Spleen (tissue), 7 donors: ENCODE measurements at regions not wholly inside any gene's neighbourhood (a gene's known extent, or its start where the extent isn't known, plus 50 kb on each side); places are given as distances from the start of the nearest gene placed in this dataset.

Source experiments
- POLR2A ChIP-seq, 3 donors: fragments of 450-650 bp; IDR thresholded peaks; one replicate each; pipeline ENCODE4 v1.5.1; 2017; ENCODE audit warnings: antibody characterized with exemption in 3 of 3, mild to moderate bottlenecking in 1 of 3
- POLR2AphosphoS5 ChIP-seq, 3 donors: sonication (generic); formaldehyde crosslinking; IDR thresholded peaks; one replicate each; pipeline ENCODE4 v1.5.1; 2017; ENCODE audit warnings: antibody characterized with exemption in 3 of 3
- TF ChIP-seq, protein P1 (sequence below), 11 experiments: fragments of 200-600 bp in 7 of 11; fragments of 450-650 bp in 4 of 11; sonication (generic) in 4 of 11; IDR thresholded peaks in 8 of 11; conservative IDR thresholded peaks in 3 of 11; 1 replicate in 7 of 11; 2 replicates in 4 of 11; pipeline versions ENCODE4 v1.4.0 to v1.8.0; 2016 to 2021; ENCODE audit warnings: antibody characterized with exemption in 11 of 11, inconsistent platforms in 4 of 11, mild to moderate bottlenecking in 1 of 11
- donor health status: DM: no; HTN: no; CAD: no; lungs with moderate emphysema.
- donor health status: DM: no; HTN: no; CAD: no.
- donor health status: DM: no; HTN: no; CAD: no.

DNA sequence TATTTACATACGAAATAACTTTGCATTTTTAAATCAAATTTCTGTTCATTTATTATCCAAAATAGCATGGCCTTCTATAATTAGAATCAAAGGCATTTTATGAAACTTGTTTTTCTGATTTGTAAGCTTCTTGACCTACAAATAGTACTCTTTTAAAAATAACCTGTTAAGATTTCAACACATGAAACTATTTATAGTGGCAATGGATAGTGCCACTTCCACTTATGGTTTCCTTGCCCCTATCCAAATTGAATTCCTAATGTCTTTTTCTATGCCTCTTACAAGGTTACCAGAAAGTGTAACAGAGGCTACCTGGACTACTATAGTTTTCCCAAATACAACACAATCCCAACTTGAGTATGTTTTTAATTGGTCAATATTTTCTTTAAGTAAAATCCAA, 263.5 kb downstream of the SEMA3D start:
- TF ChIP-seq, protein P1, sequence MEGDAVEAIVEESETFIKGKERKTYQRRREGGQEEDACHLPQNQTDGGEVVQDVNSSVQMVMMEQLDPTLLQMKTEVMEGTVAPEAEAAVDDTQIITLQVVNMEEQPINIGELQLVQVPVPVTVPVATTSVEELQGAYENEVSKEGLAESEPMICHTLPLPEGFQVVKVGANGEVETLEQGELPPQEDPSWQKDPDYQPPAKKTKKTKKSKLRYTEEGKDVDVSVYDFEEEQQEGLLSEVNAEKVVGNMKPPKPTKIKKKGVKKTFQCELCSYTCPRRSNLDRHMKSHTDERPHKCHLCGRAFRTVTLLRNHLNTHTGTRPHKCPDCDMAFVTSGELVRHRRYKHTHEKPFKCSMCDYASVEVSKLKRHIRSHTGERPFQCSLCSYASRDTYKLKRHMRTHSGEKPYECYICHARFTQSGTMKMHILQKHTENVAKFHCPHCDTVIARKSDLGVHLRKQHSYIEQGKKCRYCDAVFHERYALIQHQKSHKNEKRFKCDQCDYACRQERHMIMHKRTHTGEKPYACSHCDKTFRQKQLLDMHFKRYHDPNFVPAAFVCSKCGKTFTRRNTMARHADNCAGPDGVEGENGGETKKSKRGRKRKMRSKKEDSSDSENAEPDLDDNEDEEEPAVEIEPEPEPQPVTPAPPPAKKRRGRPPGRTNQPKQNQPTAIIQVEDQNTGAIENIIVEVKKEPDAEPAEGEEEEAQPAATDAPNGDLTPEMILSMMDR (IDR thresholded peaks at IDR 0.05 in 8 of 11, conservative IDR thresholded peaks at IDR 0.05 in 3 of 11), result no peak
- TF ChIP-seq POLR2AphosphoS5 (IDR thresholded peaks at IDR 0.05), result no peak
- no peak for TF ChIP-seq POLR2A (IDR thresholded peaks at IDR 0.05)
